DND-41 (cell line): ENCODE measurements at regions not wholly inside any gene's neighbourhood (a gene's known extent, or its start where the extent isn't known, plus 50 kb on each side); places are given as distances from the start of the nearest gene placed in this dataset.

Experiments
- ATAC-seq: fragments of 200-7000 bp; cut with Tn5 transposase; 3 replicates; pipeline ENCODE4 v1.9.1; 2021; ENCODE audit warnings: low read depth; ENCODE audit not compliant: insufficient read depth
- DNase-seq: peaks from one replicate; pipeline ENCODE4 v3.0.0-alpha.2; 2020
- H2AFZ ChIP-seq: 2 replicates; pipeline ENCODE4 v1.6.0; 2012; ENCODE audit warnings: low read depth, low read length
- H3K27ac ChIP-seq: 2 replicates; pipeline ENCODE4 v1.5.1; 2012; ENCODE audit warnings: low read length, inconsistent platforms
- H3K27me3 ChIP-seq: fragments of 200-600 bp; sonication (generic); 2 replicates; pipeline ENCODE4 v1.6.0; 2012; ENCODE audit warnings: low read length, mild to moderate bottlenecking, inconsistent platforms; ENCODE audit not compliant: insufficient read depth, poor library complexity
- H3K36me3 ChIP-seq: 2 replicates; pipeline ENCODE4 v1.5.1; 2012; ENCODE audit warnings: low read length, inconsistent platforms; ENCODE audit not compliant: insufficient read depth
- H3K4me1 ChIP-seq: 2 replicates; pipeline ENCODE4 v1.5.1; 2012; ENCODE audit warnings: mild to moderate bottlenecking, low read length; ENCODE audit not compliant: insufficient read depth
- H3K4me2 ChIP-seq: 2 replicates; pipeline ENCODE4 v1.6.0; 2012; ENCODE audit warnings: mild to moderate bottlenecking, moderate library complexity, low read length, inconsistent platforms; ENCODE audit not compliant: insufficient read depth
- H3K4me3 ChIP-seq, 2 experiments: fragments of 200-600 bp in 1 of 2; shearing (Covaris generic) in 1 of 2; 2 replicates each; pipeline ENCODE4 v1.5.1; 2012 to 2016; ENCODE audit warnings: inconsistent platforms in 2 of 2, low read length in 2 of 2, mild to moderate bottlenecking in 2 of 2, low read depth in 1 of 2, moderate library complexity in 1 of 2
- H3K79me2 ChIP-seq: 2 replicates; pipeline ENCODE4 v1.6.0; 2012; ENCODE audit warnings: low read length, inconsistent platforms; ENCODE audit not compliant: insufficient read depth
- H3K9ac ChIP-seq: 2 replicates; pipeline ENCODE4 v1.6.0; 2012; ENCODE audit warnings: low read depth, mild to moderate bottlenecking, inconsistent platforms, low read length, moderate library complexity
- H3K9me3 ChIP-seq: 2 replicates; pipeline ENCODE4 v1.5.1; 2012; ENCODE audit warnings: low read length, moderate library complexity, mild to moderate bottlenecking, inconsistent platforms; ENCODE audit not compliant: insufficient read depth, severe bottlenecking
- H4K20me1 ChIP-seq: 2 replicates; pipeline ENCODE4 v1.6.0; 2012; ENCODE audit warnings: low read length; ENCODE audit not compliant: insufficient read depth
- EZH2 ChIP-seq: IDR thresholded peaks from 3 replicates; pipeline ENCODE4 v1.6.1; 2012; ENCODE audit warnings: borderline replicate concordance, low read depth, mild to moderate bottlenecking, moderate library complexity, low read length, inconsistent platforms; ENCODE audit not compliant: severe bottlenecking
- TF ChIP-seq, protein P1 (sequence below): IDR thresholded peaks from 2 replicates; pipeline ENCODE4 v1.5.1; 2012; ENCODE audit warnings: borderline replicate concordance, low read length, moderate library complexity, mild to moderate bottlenecking; ENCODE audit not compliant: poor library complexity, severe bottlenecking; ENCODE audit errors: extremely low read depth

GRCh38 chr10:44847110-44847509 lies 64.0 kb upstream of the TMEM72 start:
- H3K4me3 ChIP-seq: no peak overlapping the region
- no peaks in the 10 kb centered on the region for H3K79me2 ChIP-seq
- H3K4me1 ChIP-seq: no peaks in the 10 kb centered on the region
- no peak overlapping the region for H3K9ac ChIP-seq
- no peak overlapping the region for H3K4me2 ChIP-seq
- no peaks in the 10 kb centered on the region for H4K20me1 ChIP-seq
- H3K9me3 ChIP-seq: no peaks in the 10 kb centered on the region
- H3K27ac ChIP-seq: no peak overlapping the region
- H3K36me3 ChIP-seq: no peaks in the 10 kb centered on the region
- TF ChIP-seq, protein P1, sequence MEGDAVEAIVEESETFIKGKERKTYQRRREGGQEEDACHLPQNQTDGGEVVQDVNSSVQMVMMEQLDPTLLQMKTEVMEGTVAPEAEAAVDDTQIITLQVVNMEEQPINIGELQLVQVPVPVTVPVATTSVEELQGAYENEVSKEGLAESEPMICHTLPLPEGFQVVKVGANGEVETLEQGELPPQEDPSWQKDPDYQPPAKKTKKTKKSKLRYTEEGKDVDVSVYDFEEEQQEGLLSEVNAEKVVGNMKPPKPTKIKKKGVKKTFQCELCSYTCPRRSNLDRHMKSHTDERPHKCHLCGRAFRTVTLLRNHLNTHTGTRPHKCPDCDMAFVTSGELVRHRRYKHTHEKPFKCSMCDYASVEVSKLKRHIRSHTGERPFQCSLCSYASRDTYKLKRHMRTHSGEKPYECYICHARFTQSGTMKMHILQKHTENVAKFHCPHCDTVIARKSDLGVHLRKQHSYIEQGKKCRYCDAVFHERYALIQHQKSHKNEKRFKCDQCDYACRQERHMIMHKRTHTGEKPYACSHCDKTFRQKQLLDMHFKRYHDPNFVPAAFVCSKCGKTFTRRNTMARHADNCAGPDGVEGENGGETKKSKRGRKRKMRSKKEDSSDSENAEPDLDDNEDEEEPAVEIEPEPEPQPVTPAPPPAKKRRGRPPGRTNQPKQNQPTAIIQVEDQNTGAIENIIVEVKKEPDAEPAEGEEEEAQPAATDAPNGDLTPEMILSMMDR: no peak
- no peak for TF ChIP-seq EZH2
- H3K27me3 ChIP-seq: no peaks in the 10 kb centered on the region
- H2AFZ ChIP-seq: no peak overlapping the region
- ATAC-seq (no peak), DNase-seq (no peak)

- Histone ChIP-seq H3K27ac (no peak overlapping the region), H4K20me1 (no peaks in the 10 kb centered on the region), H3K27me3 (no peaks in the 10 kb centered on the region), H3K4me2 (no peak overlapping the region), H3K9me3 (no peaks in the 10 kb centered on the region), H2AFZ (no peak overlapping the region), H3K79me2 (no peaks in the 10 kb centered on the region), H3K9ac (no peak overlapping the region), H3K36me3 (no peaks in the 10 kb centered on the region), H3K4me1 (no peaks in the 10 kb centered on the region), H3K4me3 (no peak overlapping the region)
- DNase-seq (no peak), ATAC-seq (no peak)
- no peak for TF ChIP-seq EZH2
- TF ChIP-seq, protein P1: no peak
These were observed 62.9 kb upstream of the TMEM72 start for GRCh38 chr10:44848211-44848610.

DNA sequence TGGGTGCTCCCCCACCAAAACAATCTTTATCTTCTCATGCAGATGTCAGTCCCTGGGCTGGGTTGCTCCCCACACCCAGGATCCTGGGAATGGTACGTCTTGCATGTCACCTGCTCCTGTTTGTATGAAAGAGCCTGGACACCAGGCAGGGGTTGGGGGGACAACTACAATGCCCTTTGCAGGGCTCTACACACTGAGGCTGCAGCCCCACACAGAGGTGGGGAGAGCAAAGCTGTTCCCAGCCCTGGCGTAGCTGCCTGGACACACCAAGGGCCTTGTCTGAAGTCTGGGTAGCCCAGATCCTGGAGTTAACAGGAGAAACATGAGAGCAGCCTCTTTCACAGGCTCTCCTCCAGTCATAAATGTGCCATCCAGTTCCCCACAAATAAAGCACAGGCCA lies 61.2 kb upstream of the TMEM72 start:
- Histone ChIP-seq H3K79me2 (no peaks in the 10 kb centered on the region), H2AFZ (no peak overlapping the region), H3K4me3 (no peak overlapping the region), H3K9ac (no peak overlapping the region), H3K27me3 (no peaks in the 10 kb centered on the region), H4K20me1 (no peaks in the 10 kb centered on the region), H3K27ac (no peak overlapping the region), H3K4me1 (no peaks in the 10 kb centered on the region), H3K4me2 (no peak overlapping the region), H3K9me3 (no peaks in the 10 kb centered on the region), H3K36me3 (no peaks in the 10 kb centered on the region)
- TF ChIP-seq, protein P1: no peak
- TF ChIP-seq EZH2: no peak
- ATAC-seq (no peak), DNase-seq (no peak)

GRCh38 chr10:44850356-44850934 lies 60.7 kb upstream of the TMEM72 start:
- Histone ChIP-seq H3K4me3 (no peak overlapping the region), H3K9ac (no peak overlapping the region), H3K4me2 (no peak overlapping the region), H3K79me2 (no peaks in the 10 kb centered on the region), H3K4me1 (no peaks in the 10 kb centered on the region), H3K27me3 (no peaks in the 10 kb centered on the region), H4K20me1 (no peaks in the 10 kb centered on the region), H2AFZ (no peak overlapping the region), H3K36me3 (no peaks in the 10 kb centered on the region), H3K27ac (no peak overlapping the region), H3K9me3 (no peaks in the 10 kb centered on the region)
- DNase-seq: no peak
- TF ChIP-seq, protein P1: no peak
- no peak for TF ChIP-seq EZH2
- ATAC-seq: no peak
